Spleen (tissue), 7 donors: ENCODE measurements at regions not wholly inside any gene's neighbourhood (a gene's known extent, or its start where the extent isn't known, plus 50 kb on each side); places are given as distances from the start of the nearest gene placed in this dataset.

Source experiments
- POLR2A ChIP-seq, 3 donors: fragments of 450-650 bp; IDR thresholded peaks; one replicate each; pipeline ENCODE4 v1.5.1; 2017; ENCODE audit warnings: antibody characterized with exemption in 3 of 3, mild to moderate bottlenecking in 1 of 3
- POLR2AphosphoS5 ChIP-seq, 3 donors: sonication (generic); formaldehyde crosslinking; IDR thresholded peaks; one replicate each; pipeline ENCODE4 v1.5.1; 2017; ENCODE audit warnings: antibody characterized with exemption in 3 of 3
- TF ChIP-seq, protein P1 (sequence below), 11 experiments: fragments of 200-600 bp in 7 of 11; fragments of 450-650 bp in 4 of 11; sonication (generic) in 4 of 11; IDR thresholded peaks in 8 of 11; conservative IDR thresholded peaks in 3 of 11; 1 replicate in 7 of 11; 2 replicates in 4 of 11; pipeline versions ENCODE4 v1.4.0 to v1.8.0; 2016 to 2021; ENCODE audit warnings: antibody characterized with exemption in 11 of 11, inconsistent platforms in 4 of 11, mild to moderate bottlenecking in 1 of 11
- donor health status: DM: no; HTN: no; CAD: no; lungs with moderate emphysema.
- donor health status: DM: no; HTN: no; CAD: no.
- donor health status: DM: no; HTN: no; CAD: no.

GRCh38 chr16:85519540-85520231 lies 93.4 kb upstream of the GSE1 start:
- TF ChIP-seq, protein P1, sequence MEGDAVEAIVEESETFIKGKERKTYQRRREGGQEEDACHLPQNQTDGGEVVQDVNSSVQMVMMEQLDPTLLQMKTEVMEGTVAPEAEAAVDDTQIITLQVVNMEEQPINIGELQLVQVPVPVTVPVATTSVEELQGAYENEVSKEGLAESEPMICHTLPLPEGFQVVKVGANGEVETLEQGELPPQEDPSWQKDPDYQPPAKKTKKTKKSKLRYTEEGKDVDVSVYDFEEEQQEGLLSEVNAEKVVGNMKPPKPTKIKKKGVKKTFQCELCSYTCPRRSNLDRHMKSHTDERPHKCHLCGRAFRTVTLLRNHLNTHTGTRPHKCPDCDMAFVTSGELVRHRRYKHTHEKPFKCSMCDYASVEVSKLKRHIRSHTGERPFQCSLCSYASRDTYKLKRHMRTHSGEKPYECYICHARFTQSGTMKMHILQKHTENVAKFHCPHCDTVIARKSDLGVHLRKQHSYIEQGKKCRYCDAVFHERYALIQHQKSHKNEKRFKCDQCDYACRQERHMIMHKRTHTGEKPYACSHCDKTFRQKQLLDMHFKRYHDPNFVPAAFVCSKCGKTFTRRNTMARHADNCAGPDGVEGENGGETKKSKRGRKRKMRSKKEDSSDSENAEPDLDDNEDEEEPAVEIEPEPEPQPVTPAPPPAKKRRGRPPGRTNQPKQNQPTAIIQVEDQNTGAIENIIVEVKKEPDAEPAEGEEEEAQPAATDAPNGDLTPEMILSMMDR (IDR thresholded peaks at IDR 0.05 in 8 of 11, conservative IDR thresholded peaks at IDR 0.05 in 3 of 11) = no peak
- TF ChIP-seq POLR2A (IDR thresholded peaks at IDR 0.05) (no peak), POLR2AphosphoS5 (IDR thresholded peaks at IDR 0.05) (no peak)
